GM19238 (cell line): ENCODE measurements at regions not wholly inside any gene's neighbourhood (a gene's known extent, or its start where the extent isn't known, plus 50 kb on each side); places are given as distances from the start of the nearest gene placed in this dataset.
"Not testable (repeated sequence)": the region's sequence is repeated elsewhere in the genome, so short reads cannot be mapped to it uniquely, and the experiment has no call there.

Experiments used
- DNase-seq: peaks from one replicate; pipeline ENCODE4 v3.0.0; 2011; ENCODE audit warnings: low spot score; ENCODE audit not compliant: insufficient read length

DNA sequence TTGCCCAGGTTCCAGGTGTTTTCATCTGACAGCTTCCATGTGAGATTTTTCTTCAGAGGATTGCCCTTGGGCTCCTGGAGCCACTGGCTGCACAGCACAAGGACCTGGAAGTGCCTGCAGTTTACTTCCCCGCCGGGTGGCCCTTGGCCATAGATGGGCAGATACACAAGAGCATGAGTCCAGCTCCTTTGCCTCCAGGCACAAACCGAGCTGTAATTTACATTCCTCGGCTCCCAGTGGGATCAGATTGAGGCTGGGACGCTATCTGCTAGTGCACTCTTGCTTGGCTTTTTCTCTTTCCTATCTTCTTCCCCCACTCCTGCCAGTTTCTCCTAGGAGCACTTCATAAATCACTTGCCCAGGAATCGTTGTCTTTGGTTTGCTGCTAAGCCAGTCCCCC lies 85.4 kb upstream of the RALY start:
- no peak for DNase-seq

DNA sequence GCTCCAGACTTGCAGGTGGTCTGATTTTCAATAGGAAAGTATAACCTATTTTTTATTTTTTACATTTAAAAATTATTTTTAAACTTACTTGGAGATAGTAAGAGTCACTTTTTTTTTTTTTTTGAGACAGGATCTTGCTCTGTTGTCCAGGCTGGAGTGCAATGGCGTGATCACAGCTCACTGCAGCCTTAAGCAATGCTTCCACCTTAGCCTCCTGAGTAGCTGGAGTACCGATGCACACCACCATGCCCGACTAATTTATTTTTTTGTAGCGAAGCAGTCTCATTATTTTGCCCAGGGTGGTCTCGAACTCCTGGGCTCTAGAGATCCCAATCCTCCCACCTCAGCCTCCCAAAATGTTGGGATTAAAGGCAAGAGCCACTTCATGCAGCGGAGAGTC lies 84.8 kb upstream of the RALY start:
- no peak for DNase-seq

GRCh38 chr20:33909331-33909921 lies 84.3 kb upstream of the RALY start:
- DNase-seq: no peak

DNA sequence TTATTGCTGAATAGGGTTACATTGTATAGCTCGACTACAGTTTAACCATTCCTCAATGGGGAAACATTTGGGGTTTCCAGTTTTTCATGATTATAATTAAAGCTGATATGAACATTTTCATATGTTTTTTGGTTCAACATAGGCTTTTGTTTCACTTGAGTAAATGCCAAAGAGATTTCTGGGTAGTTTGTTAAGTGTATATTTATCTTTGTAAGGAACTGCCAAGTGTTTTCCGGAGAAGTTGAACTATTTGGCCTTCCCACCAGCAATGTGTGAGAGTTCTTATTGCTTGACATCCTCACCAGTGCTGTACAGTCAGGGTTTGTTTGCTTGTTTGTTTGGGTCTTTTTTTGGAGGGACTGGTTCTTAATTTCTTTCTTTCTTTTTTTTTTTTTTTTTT lies 83.7 kb upstream of the RALY start:
- no peak for DNase-seq

DNA sequence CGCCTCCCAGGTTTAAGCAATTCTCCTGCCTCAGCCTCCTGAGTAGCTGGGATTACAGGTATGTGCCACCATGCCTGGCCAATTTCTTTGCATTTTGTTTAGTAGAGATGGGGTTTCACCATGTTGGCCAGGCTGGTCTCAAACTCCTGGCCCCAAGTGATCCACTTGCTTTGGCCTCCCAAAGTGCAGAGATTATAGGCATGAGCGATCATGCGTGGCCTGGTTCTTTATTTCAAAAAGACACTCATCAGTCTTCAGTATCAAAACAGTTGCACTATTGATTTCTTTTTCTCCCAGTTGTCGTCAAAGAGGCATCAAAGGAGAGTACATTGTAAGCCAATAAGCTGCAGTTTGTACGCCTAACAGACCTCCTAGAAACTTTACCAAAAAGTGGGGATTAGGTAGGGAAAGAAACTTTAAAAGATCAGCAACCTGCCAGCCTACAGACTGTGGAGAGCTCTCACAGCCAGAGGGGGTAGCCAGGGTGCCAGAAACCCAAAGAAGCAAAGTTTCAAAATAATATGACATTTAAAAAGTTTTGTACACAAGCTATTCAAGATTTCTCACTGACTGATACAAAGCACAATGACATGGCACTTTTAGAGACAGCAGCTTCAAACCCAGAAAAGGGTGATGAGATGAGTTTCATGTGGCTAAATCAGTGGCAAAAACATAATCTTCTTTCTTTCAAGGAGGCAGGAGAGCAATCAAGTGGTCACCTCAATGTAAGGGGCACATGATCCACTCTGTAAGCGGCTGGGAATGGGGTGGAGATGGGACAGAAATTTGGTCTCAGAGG lies 83.0 kb upstream of the RALY start:
- no peak for DNase-seq

DNA sequence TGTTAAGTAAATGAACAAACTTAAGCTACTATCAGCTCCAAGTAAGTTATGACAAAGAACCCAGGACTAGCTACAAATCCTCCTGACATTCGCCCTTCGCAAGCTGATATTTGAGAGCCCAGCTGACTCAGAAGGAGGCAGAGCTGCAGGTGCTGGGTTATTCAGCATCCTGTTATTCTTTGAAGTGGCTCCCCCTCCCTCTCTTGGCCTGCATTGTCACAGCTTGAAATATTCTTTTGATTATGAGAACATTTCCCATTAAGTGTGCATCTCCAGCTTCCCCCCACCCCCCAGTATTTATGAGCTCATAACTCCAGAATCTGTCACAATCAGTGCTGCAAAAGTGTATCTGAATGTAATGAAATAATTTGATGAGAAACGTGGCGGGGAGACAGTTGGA lies 78.8 kb upstream of the RALY start:
- no peak for DNase-seq

DNA sequence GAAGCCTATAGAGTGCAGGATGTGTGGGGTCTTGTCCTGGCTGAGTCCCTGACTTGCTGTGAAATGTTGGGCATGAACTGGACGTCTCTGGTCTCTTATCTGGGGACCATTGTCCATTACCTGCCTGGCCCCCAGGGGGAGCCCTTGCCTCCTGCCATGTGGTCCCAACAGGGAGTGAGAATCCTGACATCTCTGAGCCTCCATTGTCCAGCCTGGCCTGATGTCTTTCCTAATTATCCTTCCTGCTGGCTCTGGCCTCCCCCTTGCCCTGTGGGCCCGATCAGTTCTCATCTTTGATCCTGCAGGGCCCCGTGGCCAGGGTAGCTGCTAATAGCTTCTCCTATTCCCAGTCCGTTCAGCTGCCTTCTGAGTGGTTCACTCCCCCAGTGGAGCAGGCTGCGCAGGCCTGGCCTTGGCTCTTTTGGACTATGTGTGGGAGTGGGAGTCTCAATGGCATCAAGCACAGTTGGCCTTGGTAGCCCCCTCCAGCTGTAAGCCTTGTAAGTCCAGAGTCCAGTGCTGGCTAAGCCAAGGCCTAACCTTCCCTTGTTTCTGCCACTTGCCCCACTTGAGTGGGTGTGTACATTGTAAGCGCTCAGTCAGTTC lies 77.9 kb upstream of the RALY start:
- peak; percentile 40 for DNase-seq

- DNase-seq: no peak
These were observed 76.9 kb upstream of the RALY start for GRCh38 chr20:33916768-33917167.

- no peak for DNase-seq
These were observed 75.7 kb upstream of the RALY start for GRCh38 chr20:33917831-33918525.

GRCh38 chr20:33918662-33919061 lies 75.0 kb upstream of the RALY start:
- DNase-seq: no peak

GRCh38 chr20:33919653-33920052 lies 74.1 kb upstream of the RALY start:
- DNase-seq: no peak

DNA sequence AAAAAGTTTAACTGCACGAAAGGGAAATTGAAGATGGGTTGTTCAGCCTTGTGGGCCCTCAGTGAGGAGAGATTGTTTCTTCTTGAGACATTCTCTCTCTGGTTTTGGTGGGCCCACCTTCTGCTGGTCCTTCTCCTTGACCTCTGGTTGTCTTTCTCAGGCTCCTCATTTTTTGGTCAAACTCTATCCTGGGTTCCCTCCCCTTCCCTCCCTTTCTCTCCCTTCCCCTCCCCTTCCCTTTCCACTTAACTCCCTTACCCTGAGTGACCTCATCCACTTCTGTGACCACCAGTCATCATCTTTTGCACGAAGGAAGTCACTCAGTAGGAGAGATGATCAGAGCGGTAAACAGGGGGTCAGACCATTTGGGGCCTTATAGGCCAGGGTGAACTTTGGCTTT lies 71.5 kb upstream of the RALY start:
- no peak for DNase-seq

GRCh38 chr20:33923740-33924139 lies 70.0 kb upstream of the RALY start:
- DNase-seq: no peak

DNA sequence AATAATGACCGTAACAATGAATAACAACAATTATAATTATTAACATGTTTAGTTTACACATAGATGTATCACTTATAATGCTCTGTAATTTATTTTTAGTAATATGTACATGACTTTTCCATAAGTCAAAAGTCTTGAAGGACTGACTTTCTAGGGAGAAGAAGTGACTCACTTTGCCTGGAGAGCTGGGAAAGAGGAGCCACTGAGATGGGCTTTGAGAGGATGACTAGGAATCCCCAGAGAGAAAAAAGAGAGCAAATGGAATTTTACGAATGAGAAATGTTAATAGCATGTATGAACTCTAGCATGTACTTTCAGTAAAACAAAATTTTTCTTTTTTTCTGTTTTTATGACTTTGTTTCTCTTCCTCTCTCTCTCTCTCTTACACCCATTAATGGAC lies 67.8 kb upstream of the RALY start:
- DNase-seq: no peak

GRCh38 chr20:33926425-33926824 lies 67.3 kb upstream of the RALY start:
- no peak for DNase-seq

GRCh38 chr20:33927724-33928123 lies 66.0 kb upstream of the RALY start:
- no peak for DNase-seq

- DNase-seq: no peak
These were observed 63.8 kb upstream of the RALY start for GRCh38 chr20:33929917-33930316.

GRCh38 chr20:33933469-33933909 lies 60.2 kb upstream of the RALY start:
- DNase-seq: peak; percentile 37

DNA sequence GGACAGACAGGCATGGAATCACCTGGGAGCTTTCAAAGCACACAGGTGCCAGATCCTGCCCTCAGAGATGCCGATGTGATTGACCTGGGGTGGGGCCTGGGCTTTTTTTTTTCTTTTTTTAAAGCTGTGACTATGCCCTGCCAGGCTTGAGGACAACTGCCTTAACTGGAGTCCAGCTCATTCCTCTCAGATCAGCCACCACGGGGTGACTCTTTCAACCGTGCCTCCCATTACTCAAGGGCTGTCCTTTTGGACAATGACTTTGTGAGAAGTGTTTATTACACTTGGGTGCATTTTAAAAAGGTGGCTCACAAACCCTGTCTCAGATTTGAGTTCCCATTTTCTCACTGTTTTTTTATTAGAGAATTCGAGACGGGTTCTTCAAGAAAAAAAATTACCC lies 57.1 kb upstream of the RALY start:
- DNase-seq: no peak

DNA sequence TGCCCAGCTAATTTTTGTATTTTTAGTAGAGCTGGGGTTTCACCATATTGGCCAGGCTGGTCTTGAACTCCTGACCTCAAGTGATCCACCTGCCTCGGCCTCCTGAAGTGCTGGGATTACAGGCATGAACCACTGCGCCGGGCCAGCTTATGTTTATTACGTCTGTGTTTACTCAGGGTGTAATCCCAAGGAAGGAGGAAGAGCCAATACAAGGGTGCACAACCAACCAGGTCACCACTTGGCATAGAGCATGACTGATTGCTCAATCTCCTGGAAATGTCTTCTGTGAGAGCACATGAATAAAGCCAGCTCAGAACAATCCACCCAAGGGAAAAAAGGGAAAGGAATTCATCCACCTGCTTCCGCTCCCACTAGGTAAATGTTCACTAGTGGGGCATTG lies 54.7 kb upstream of the RALY start:
- not testable (repeated sequence) for DNase-seq

- DNase-seq: no peak
These were observed 53.0 kb upstream of the RALY start for GRCh38 chr20:33940666-33941065.
